Body of pancreas (tissue), 4 donors: ENCODE measurements at regions not wholly inside any gene's neighbourhood (a gene's known extent, or its start where the extent isn't known, plus 50 kb on each side); places are given as distances from the start of the nearest gene placed in this dataset.

Experiments
- POLR2A ChIP-seq, 3 donors: fragments of 450-650 bp; IDR thresholded peaks; one replicate each; pipeline ENCODE4 v1.6.1; 2016; ENCODE audit warnings: antibody characterized with exemption in 3 of 3, mild to moderate bottlenecking in 2 of 3
- TF ChIP-seq, protein P1 (sequence below), 7 experiments: fragments of 450-650 bp in 4 of 7; fragments of 200-600 bp in 3 of 7; sonication (generic) in 3 of 7; IDR thresholded peaks; one replicate each; pipeline ENCODE4 v1.5.1; 2016 to 2019; ENCODE audit warnings: antibody characterized with exemption in 7 of 7

DNA sequence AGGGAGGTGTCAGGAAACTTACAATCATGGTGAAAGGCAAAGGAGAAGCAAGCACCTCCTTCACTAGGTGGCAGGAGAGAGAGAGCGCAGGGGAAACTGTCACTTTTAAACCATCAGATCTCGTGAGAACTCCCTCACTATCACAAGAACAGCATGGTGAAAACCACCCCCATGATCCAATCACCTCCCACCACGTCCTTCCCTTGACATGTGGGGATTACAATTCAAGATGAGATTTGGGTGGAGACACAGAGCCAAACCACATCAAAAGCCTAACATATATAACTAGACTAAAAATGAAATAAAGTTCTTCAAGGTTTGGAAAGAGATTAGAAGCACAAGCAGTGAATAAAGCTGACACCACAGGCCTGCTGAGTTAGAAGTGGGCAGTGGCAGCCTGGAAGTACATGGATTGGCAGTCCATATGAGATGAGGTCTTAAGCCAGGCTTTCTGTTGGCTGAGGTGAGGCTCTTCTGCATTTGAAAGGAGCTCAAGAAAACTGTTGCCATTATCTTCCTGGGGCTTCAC lies 96.4 kb upstream of the MDFIC start:
- TF ChIP-seq, protein P1, sequence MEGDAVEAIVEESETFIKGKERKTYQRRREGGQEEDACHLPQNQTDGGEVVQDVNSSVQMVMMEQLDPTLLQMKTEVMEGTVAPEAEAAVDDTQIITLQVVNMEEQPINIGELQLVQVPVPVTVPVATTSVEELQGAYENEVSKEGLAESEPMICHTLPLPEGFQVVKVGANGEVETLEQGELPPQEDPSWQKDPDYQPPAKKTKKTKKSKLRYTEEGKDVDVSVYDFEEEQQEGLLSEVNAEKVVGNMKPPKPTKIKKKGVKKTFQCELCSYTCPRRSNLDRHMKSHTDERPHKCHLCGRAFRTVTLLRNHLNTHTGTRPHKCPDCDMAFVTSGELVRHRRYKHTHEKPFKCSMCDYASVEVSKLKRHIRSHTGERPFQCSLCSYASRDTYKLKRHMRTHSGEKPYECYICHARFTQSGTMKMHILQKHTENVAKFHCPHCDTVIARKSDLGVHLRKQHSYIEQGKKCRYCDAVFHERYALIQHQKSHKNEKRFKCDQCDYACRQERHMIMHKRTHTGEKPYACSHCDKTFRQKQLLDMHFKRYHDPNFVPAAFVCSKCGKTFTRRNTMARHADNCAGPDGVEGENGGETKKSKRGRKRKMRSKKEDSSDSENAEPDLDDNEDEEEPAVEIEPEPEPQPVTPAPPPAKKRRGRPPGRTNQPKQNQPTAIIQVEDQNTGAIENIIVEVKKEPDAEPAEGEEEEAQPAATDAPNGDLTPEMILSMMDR (IDR thresholded peaks at IDR 0.05): no peak
- no peak for TF ChIP-seq POLR2A (IDR thresholded peaks at IDR 0.05)
